Renal cortex interstitium (tissue), 11 donors: ENCODE measurements at regions not wholly inside any gene's neighbourhood (a gene's known extent, or its start where the extent isn't known, plus 50 kb on each side); places are given as distances from the start of the nearest gene placed in this dataset.
A peak's percentile ranks its signal among the peaks of the same experiment; 100 is the strongest.
"Not testable (repeated sequence)": the region's sequence is repeated elsewhere in the genome, so short reads cannot be mapped to it uniquely, and the experiment has no call there.

Experiments used
- DNase-seq, 11 donors: peaks; one replicate each; pipeline ENCODE4 v3.0.0-alpha.2; 2013; ENCODE audit warnings: low read depth in 9 of 11, low spot score in 4 of 11; ENCODE audit errors: extremely low read depth in 1 of 11

GRCh38 chr7:88628363-88629085 lies 131.0 kb upstream of the ZNF804B start:
- DNase-seq = no peak

DNA sequence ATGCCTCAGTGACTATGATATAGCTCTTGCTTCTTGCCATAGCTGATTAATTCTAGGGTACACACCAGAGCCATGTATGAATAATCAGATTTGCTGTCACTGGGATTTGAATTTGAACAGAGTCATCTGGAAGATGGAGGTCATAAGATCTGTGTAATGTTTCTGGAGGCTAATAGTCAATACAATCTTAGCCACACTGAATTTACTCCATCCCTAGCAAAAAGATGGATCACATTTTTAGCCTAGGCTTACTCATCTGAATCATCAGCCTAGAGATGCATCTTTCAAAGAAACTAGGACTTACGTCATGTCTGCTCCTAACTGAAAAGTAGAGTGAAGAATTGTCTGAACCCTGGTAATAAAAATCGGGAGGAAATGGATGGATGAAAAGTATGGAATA lies 142.3 kb upstream of the ZNF804B start:
- DNase-seq = no peak

DNA sequence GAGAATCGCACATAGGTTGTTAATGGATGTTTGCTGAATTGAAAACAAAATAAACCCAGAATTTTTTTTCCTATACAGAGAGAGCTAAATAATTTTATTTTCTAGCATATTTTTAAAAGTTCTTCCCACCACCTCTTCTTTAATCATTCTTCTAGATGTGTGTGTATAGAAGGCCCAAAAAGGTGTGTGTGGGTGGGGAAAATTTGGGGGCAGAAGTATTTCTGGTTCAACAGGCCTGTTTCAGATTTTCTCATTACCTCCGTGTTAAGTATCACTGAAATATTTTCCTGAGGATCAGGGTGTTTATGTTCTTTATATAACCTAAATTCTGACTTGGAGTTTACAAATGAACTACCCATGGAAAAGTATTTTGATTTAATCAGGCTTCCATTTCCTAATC lies 144.2 kb upstream of the ZNF804B start:
- DNase-seq = no peak

DNA sequence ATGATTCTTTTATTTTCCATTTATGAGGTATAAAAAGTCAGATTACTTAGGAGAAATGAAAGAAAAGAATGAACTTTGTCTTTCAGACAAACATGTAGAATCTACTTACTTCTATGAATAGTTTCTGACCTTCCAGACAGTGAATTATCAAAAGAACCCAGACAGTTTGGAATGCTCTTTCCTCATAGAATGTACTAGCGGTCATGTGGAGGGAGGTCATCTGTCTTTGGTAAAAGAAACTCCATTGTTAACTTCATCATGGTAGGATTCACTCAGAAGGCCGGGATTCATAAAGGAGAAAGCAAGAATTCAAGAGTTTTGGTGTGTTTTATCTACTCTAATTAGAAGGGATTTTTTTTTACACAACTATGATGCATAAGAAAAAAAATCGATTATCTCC lies 144.8 kb upstream of the ZNF804B start:
- DNase-seq = no peak

- no peak for DNase-seq
Measured at GRCh38 chr7:88610942-88611341, 148.6 kb upstream of the ZNF804B start.

- DNase-seq = no peak
Measured at GRCh38 chr7:88600695-88601094, 158.8 kb upstream of the ZNF804B start.

- DNase-seq = no peak
Measured at GRCh38 chr7:88599528-88599927, 160.0 kb upstream of the ZNF804B start.

- DNase-seq = no peak
Measured at GRCh38 chr7:88597941-88598425, 161.5 kb upstream of the ZNF804B start.

- DNase-seq = no peak
Measured at GRCh38 chr7:88590963-88591362, 168.5 kb upstream of the ZNF804B start.

DNA sequence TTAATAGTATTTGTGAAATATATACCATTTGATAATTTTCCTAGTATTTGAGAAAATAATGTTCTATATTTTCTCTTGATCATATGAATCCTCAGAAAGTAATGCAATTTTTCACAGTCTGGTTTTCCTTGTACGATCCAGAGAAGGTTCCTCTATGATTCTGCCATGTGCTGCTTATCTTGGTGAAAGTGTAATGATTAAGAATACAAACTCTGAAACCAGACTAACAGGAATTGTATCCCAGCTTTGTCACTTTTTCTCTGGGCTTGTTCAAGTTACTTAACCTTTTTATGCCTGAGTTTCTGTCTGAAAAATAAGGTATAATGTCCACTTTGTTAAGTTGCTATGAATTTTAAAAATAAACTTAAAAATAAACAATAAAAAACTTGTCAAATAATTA lies 169.6 kb upstream of the ZNF804B start:
- DNase-seq = peak in 1 of 11 donors; percentile 1

GRCh38 chr7:88586890-88587289 lies 172.6 kb upstream of the ZNF804B start:
- DNase-seq = no peak

- DNase-seq = no peak
Measured at GRCh38 chr7:88586219-88586618, 173.3 kb upstream of the ZNF804B start.

GRCh38 chr7:88576720-88577119 lies 182.8 kb upstream of the ZNF804B start:
- no peak for DNase-seq

DNA sequence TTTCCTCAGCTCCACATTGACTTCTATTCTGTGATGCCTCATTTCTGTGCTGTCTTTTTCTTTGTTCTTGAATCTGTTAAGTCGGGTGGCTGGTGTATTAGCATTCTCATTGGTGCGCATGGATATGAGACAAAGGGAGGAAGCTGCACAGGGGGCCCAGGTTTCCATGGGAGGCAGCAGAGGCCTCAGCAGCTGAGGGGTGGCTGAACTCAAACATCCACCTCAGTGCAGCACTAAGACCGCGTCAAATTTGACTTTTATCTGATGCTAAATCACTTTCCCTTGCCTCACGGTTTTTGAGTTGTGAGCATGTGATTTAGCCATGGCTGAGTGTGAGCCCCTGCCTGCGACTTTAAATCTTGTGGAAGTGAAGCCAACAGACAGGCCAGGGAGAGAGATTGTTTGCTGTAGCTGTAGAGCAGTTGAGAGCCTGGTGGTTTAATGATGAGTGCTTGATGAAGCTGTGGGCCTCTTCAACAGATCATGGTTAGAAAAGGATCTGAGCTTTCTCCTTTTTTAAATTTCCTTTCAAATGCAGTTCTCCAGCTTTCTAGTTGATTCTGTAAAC lies 193.3 kb upstream of the ZNF804B start:
- no peak for DNase-seq

DNA sequence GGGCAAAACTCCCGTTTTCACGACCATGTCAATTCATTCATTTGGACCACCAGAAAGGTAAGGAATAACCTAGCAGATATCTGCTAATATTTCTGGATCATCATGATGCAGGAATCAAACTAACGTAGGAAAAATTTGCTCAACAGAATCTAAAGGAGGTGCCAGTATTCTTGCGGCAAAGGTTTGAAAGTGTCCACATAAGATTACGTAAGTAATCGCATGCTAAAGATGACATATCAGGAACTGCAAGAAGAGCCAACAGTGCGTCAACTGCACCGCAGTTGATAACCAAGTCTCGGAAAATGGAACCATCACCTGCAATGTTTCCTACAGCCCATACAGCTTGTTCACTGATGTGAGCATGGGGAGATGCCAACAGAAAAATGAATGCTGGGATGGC lies 194.1 kb upstream of the ZNF804B start:
- no peak for DNase-seq

- not testable (repeated sequence) for DNase-seq
Measured at GRCh38 chr7:88556441-88556840, 203.1 kb upstream of the ZNF804B start.

GRCh38 chr7:88554847-88555246 lies 204.7 kb upstream of the ZNF804B start:
- DNase-seq = not testable (repeated sequence)

- no peak for DNase-seq
Measured at GRCh38 chr7:88548399-88548798, 211.1 kb upstream of the ZNF804B start.

DNA sequence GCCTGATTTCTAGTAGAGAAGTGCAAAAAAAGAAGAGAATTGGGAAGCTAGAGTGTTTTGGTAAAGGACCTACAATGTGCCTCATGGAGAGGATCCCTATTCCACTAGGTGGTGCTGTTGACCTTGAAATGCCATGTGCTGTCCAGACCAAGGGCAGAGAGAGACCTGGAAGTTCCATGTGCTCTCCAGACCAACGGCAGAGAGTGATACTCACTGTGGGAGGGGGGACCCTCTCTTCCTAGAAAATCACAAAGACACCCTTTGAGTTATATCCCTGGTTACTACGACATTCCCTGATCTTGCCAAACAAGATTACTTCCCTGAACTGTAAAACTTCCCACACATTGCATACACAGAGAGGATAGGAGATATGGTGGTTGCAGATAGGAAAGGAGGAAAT lies 212.7 kb upstream of the ZNF804B start:
- no peak for DNase-seq

- DNase-seq = no peak
Measured at GRCh38 chr7:88545663-88546062, 213.8 kb upstream of the ZNF804B start.

DNA sequence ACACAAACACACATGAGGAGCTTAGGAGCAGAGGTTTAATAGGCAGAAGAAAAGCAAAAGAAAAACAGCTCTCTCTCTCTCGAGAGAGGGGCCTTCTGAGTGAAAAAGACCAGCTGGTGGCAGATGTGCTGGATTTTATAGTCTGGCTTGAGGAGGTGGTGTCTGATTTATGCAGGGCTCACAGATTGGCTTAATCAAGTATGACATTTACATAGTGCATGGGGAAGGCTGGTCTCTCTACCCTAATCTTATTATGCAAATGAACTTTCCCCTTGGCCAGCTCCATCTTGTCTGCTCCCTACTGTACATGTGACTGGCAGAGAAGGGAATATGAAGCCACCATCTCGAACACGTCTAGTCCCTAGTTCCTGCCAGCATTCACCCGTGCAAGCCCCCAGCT lies 219.5 kb upstream of the ZNF804B start:
- peak; percentile 45 to 77 (median 64) for DNase-seq
